ENCODE measurements at regions not wholly inside any gene's neighbourhood (a gene's known extent, or its start where the extent isn't known, plus 50 kb on each side); places are given as distances from the start of the nearest gene placed in this dataset.
"Not testable (repeated sequence)": the region's sequence is repeated elsewhere in the genome, so short reads cannot be mapped to it uniquely, and the experiment has no call there.

GRCh38 chr22:22697377-22698117, 53.1 kb downstream of the GGTLC2 start:
- H3K27me3 ChIP-seq (replicated peaks; ENCODE audit: control insufficient read depth, insufficient read depth, low read length), result no peaks in the 10 kb centered on the region
- DNase-seq (ENCODE audit: extremely low read depth, insufficient read length), result no peak

GRCh38 chr22:22698263-22698750, 53.9 kb downstream of the GGTLC2 start:
- H3K36me3 ChIP-seq (ENCODE audit: control insufficient read depth, insufficient read depth, low read length), result no peaks in the 10 kb centered on the region
- no peak for TF ChIP-seq CTCF (IDR thresholded peaks at IDR 0.05; ENCODE audit: insufficient read depth, low read length, poor library complexity, severe bottlenecking)
- no peak for DNase-seq (ENCODE audit: extremely low read depth, insufficient read length)
- H3K27me3 ChIP-seq (replicated peaks; ENCODE audit: control insufficient read depth, insufficient read depth, low read length), result no peaks in the 10 kb centered on the region
- H3K4me3 ChIP-seq (replicated peaks; ENCODE audit: low read depth, low read length), result no peak overlapping the region

More at GRCh38 chr22:22697377-22698117, 53.1 kb downstream of the GGTLC2 start:
- no peak for TF ChIP-seq CTCF (IDR thresholded peaks at IDR 0.05; ENCODE audit: insufficient read depth, low read length, poor library complexity, severe bottlenecking)
- Histone ChIP-seq H3K4me3 (replicated peaks; ENCODE audit: low read depth, low read length) (no peak overlapping the region), H3K36me3 (ENCODE audit: control insufficient read depth, insufficient read depth, low read length) (no peaks in the 10 kb centered on the region)

GRCh38 chr22:22700631-22701030, 56.2 kb downstream of the GGTLC2 start:
- TF ChIP-seq CTCF (IDR thresholded peaks at IDR 0.05; ENCODE audit: insufficient read depth, low read length, poor library complexity, severe bottlenecking), result no peak
- no peak for DNase-seq (ENCODE audit: extremely low read depth, insufficient read length)
- Histone ChIP-seq H3K36me3 (ENCODE audit: control insufficient read depth, insufficient read depth, low read length) (no peaks in the 10 kb centered on the region), H3K4me3 (replicated peaks; ENCODE audit: low read depth, low read length) (no peak overlapping the region), H3K27me3 (replicated peaks; ENCODE audit: control insufficient read depth, insufficient read depth, low read length) (no peaks in the 10 kb centered on the region)

- H3K27me3 ChIP-seq (replicated peaks; ENCODE audit: control insufficient read depth, insufficient read depth, low read length); DNase-seq (ENCODE audit: extremely low read depth, insufficient read length); H3K4me3 ChIP-seq (replicated peaks; ENCODE audit: low read depth, low read length); H3K36me3 ChIP-seq (ENCODE audit: control insufficient read depth, insufficient read depth, low read length): not testable (repeated sequence)
Observed at GRCh38 chr22:22701557-22701956, 57.1 kb downstream of the GGTLC2 start.

- TF ChIP-seq CTCF (IDR thresholded peaks at IDR 0.05; ENCODE audit: insufficient read depth, low read length, poor library complexity, severe bottlenecking), result peak; percentile 66
- H3K27me3 ChIP-seq (replicated peaks; ENCODE audit: control insufficient read depth, insufficient read depth, low read length), result no peaks in the 10 kb centered on the region
- no peak for DNase-seq (ENCODE audit: extremely low read depth, insufficient read length)
- H3K36me3 ChIP-seq (ENCODE audit: control insufficient read depth, insufficient read depth, low read length), result no peaks in the 10 kb centered on the region
- no peak overlapping the region for H3K4me3 ChIP-seq (replicated peaks; ENCODE audit: low read depth, low read length)
Observed at GRCh38 chr22:22702237-22703202, 58.1 kb downstream of the GGTLC2 start.

- H3K4me3 ChIP-seq (replicated peaks; ENCODE audit: low read depth, low read length), result no peak overlapping the region
- TF ChIP-seq CTCF (IDR thresholded peaks at IDR 0.05; ENCODE audit: insufficient read depth, low read length, poor library complexity, severe bottlenecking), result no peak
- H3K27me3 ChIP-seq (replicated peaks; ENCODE audit: control insufficient read depth, insufficient read depth, low read length), result no peaks in the 10 kb centered on the region
- no peak for DNase-seq (ENCODE audit: extremely low read depth, insufficient read length)
- H3K36me3 ChIP-seq (ENCODE audit: control insufficient read depth, insufficient read depth, low read length), result no peaks in the 10 kb centered on the region
Observed at GRCh38 chr22:22703203-22703570, 58.8 kb downstream of the GGTLC2 start.
